ENCODE measurements at regions not wholly inside any gene's neighbourhood (a gene's known extent, or its start where the extent isn't known, plus 50 kb on each side); places are given as distances from the start of the nearest gene placed in this dataset.

- TF ChIP-seq, protein P1, sequence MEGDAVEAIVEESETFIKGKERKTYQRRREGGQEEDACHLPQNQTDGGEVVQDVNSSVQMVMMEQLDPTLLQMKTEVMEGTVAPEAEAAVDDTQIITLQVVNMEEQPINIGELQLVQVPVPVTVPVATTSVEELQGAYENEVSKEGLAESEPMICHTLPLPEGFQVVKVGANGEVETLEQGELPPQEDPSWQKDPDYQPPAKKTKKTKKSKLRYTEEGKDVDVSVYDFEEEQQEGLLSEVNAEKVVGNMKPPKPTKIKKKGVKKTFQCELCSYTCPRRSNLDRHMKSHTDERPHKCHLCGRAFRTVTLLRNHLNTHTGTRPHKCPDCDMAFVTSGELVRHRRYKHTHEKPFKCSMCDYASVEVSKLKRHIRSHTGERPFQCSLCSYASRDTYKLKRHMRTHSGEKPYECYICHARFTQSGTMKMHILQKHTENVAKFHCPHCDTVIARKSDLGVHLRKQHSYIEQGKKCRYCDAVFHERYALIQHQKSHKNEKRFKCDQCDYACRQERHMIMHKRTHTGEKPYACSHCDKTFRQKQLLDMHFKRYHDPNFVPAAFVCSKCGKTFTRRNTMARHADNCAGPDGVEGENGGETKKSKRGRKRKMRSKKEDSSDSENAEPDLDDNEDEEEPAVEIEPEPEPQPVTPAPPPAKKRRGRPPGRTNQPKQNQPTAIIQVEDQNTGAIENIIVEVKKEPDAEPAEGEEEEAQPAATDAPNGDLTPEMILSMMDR (IDR thresholded peaks at IDR 0.05 in 2 of 3, conservative IDR thresholded peaks at IDR 0.05 in 1 of 3; ENCODE audit: insufficient read depth in 2 of 3, low read depth in 1 of 3, low read length in 3 of 3), result no peak
- TF ChIP-seq, protein P2, sequence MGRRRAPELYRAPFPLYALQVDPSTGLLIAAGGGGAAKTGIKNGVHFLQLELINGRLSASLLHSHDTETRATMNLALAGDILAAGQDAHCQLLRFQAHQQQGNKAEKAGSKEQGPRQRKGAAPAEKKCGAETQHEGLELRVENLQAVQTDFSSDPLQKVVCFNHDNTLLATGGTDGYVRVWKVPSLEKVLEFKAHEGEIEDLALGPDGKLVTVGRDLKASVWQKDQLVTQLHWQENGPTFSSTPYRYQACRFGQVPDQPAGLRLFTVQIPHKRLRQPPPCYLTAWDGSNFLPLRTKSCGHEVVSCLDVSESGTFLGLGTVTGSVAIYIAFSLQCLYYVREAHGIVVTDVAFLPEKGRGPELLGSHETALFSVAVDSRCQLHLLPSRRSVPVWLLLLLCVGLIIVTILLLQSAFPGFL (CRISPR knock-in tag; IDR thresholded peaks at IDR 0.05), result no peak
- TF ChIP-seq FOXK1 (CRISPR knock-in tag; IDR thresholded peaks at IDR 0.05; ENCODE audit: borderline replicate concordance) (no peak), ELF1 (tag; IDR thresholded peaks at IDR 0.05) (no peak)
These were observed 129.6 kb downstream of the MREG start for GRCh38 chr2:215883799-215884198.
